Fibroblast of the aortic adventitia (primary cell): ENCODE measurements at regions not wholly inside any gene's neighbourhood (a gene's known extent, or its start where the extent isn't known, plus 50 kb on each side); places are given as distances from the start of the nearest gene placed in this dataset.

Experiments used
- DNase-seq: peaks from one replicate; pipeline ENCODE4 v3.0.0-alpha.2; 2010; ENCODE audit warnings: low read depth
- H3K4me3 ChIP-seq: 2 replicates; pipeline ENCODE4 v1.5.1; 2011; ENCODE audit warnings: low read depth, mild to moderate bottlenecking, control low read depth, low read length, moderate library complexity
- CTCF ChIP-seq: IDR thresholded peaks from 2 replicates; pipeline ENCODE4 v1.5.1; 2011; ENCODE audit warnings: mild to moderate bottlenecking, low read length, control low read depth, inconsistent platforms; ENCODE audit not compliant: insufficient read depth

- H3K4me3 ChIP-seq, result no peak overlapping the region
- no peak for DNase-seq
- TF ChIP-seq CTCF, result no peak
Observed at GRCh38 chr9:101993771-101994170, 255.3 kb upstream of the GRIN3A start.

- TF ChIP-seq CTCF, result no peak
- H3K4me3 ChIP-seq, result no peak overlapping the region
- DNase-seq, result no peak
Observed at GRCh38 chr9:101991926-101992325, 253.5 kb upstream of the GRIN3A start.

GRCh38 chr9:101977614-101978210 is 239.3 kb upstream of the GRIN3A start:
- peak; percentile 47 for TF ChIP-seq CTCF
- DNase-seq, result peak; percentile 30
- no peak overlapping the region for H3K4me3 ChIP-seq

- DNase-seq, result no peak
- H3K4me3 ChIP-seq, result no peak overlapping the region
- no peak for TF ChIP-seq CTCF
Observed at GRCh38 chr9:101970609-101971008, 232.2 kb upstream of the GRIN3A start.

- H3K4me3 ChIP-seq, result no peak overlapping the region
- no peak for DNase-seq
- TF ChIP-seq CTCF, result no peak
Observed at GRCh38 chr9:101968392-101968791, 229.9 kb upstream of the GRIN3A start.

GRCh38 chr9:101966691-101967090 is 228.2 kb upstream of the GRIN3A start:
- no peak for TF ChIP-seq CTCF
- H3K4me3 ChIP-seq, result no peak overlapping the region

GRCh38 chr9:101957705-101958104 is 219.3 kb upstream of the GRIN3A start:
- H3K4me3 ChIP-seq, result no peak overlapping the region
- no peak for DNase-seq

More at GRCh38 chr9:101966691-101967090, 228.2 kb upstream of the GRIN3A start:
- no peak for DNase-seq

More at GRCh38 chr9:101957705-101958104, 219.3 kb upstream of the GRIN3A start:
- TF ChIP-seq CTCF, result no peak
